ENCODE measurements at regions not wholly inside any gene's neighbourhood (a gene's known extent, or its start where the extent isn't known, plus 50 kb on each side); places are given as distances from the start of the nearest gene placed in this dataset.

GRCh38 chr3:166446986-166447385 is 609.8 kb upstream of the BCHE start:
- Histone ChIP-seq H3K27me3 (no peaks in the 10 kb centered on the region), H3K27ac (no peak overlapping the region), H3K9me3 (no peaks in the 10 kb centered on the region), H3K4me1 (no peaks in the 10 kb centered on the region), H3K4me3 (no peak overlapping the region), H3K36me3 (no peaks in the 10 kb centered on the region)
- TF ChIP-seq, protein P1, sequence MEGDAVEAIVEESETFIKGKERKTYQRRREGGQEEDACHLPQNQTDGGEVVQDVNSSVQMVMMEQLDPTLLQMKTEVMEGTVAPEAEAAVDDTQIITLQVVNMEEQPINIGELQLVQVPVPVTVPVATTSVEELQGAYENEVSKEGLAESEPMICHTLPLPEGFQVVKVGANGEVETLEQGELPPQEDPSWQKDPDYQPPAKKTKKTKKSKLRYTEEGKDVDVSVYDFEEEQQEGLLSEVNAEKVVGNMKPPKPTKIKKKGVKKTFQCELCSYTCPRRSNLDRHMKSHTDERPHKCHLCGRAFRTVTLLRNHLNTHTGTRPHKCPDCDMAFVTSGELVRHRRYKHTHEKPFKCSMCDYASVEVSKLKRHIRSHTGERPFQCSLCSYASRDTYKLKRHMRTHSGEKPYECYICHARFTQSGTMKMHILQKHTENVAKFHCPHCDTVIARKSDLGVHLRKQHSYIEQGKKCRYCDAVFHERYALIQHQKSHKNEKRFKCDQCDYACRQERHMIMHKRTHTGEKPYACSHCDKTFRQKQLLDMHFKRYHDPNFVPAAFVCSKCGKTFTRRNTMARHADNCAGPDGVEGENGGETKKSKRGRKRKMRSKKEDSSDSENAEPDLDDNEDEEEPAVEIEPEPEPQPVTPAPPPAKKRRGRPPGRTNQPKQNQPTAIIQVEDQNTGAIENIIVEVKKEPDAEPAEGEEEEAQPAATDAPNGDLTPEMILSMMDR (IDR thresholded peaks at IDR 0.05), result no peak
- no peak for DNase-seq (ENCODE audit: low spot score)

DNA sequence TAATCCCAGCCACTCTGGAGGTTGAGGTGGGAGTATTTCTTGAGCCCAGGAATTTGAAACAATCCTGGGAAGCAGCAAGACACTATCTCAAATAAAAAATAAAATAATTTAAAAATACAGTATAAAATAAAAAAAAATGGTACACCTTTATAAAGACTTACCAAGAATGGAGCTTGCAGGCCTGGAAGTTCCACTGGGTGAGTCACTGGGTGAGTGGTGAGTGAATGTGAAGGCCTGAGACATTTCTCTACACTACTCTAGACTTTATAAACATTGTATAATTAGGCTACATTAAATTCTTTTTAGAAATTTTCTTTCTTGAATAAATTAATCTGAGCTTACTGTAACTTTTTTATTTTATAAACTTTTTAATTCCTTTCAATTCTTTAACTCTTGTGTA is 609.1 kb upstream of the BCHE start:
- Histone ChIP-seq H3K4me1 (no peaks in the 10 kb centered on the region), H3K4me3 (no peak overlapping the region), H3K36me3 (no peaks in the 10 kb centered on the region), H3K9me3 (no peaks in the 10 kb centered on the region), H3K27ac (no peak overlapping the region), H3K27me3 (no peaks in the 10 kb centered on the region)
- DNase-seq (ENCODE audit: low spot score), result no peak
- TF ChIP-seq, protein P1 (IDR thresholded peaks at IDR 0.05), result no peak

DNA sequence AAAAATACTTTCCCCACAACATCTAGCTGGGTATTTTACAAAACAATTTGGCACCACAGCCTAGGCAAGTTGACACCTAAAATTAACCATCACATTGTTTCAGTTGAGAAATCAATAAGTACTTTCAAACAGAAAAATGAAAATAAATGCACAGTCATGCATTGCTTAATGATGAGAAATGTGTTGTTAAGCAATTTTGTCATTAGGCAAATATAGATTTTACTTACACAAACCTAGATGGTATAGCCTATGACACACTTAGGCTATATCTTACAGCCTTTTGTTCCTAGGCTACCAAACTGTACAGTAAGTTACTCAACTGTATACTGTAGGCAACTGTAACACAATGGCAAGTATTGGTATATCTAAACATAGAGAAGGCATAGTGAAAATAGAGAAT is 608.6 kb upstream of the BCHE start:
- H3K36me3 ChIP-seq, result no peaks in the 10 kb centered on the region
- no peaks in the 10 kb centered on the region for H3K27me3 ChIP-seq
- no peak for DNase-seq (ENCODE audit: low spot score)
- no peak overlapping the region for H3K4me3 ChIP-seq
- no peak overlapping the region for H3K27ac ChIP-seq
- TF ChIP-seq, protein P1 (IDR thresholded peaks at IDR 0.05), result no peak
- no peaks in the 10 kb centered on the region for H3K4me1 ChIP-seq
- H3K9me3 ChIP-seq, result no peaks in the 10 kb centered on the region

DNA sequence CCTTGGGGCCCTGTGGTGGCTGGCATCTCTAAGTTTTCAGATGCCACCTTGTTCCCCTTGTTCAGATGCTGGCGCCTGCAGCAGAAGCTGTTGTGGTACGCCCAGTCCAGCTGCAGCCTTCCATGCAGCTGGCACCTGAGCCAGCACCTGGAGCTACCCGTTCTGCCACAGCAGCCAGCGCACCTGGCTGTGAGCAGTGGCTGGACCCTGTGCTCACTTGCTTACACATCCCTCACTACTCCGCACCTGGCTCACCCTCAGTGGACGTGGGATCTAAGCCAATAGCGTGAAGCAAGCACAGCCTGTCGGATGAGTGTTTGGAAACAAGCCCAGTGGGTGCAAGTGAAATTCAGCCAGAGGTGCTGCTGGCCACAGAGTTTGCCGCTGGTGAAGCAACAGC is 607.5 kb upstream of the BCHE start:
- no peak for DNase-seq (ENCODE audit: low spot score)
- no peak overlapping the region for H3K4me3 ChIP-seq

DNA sequence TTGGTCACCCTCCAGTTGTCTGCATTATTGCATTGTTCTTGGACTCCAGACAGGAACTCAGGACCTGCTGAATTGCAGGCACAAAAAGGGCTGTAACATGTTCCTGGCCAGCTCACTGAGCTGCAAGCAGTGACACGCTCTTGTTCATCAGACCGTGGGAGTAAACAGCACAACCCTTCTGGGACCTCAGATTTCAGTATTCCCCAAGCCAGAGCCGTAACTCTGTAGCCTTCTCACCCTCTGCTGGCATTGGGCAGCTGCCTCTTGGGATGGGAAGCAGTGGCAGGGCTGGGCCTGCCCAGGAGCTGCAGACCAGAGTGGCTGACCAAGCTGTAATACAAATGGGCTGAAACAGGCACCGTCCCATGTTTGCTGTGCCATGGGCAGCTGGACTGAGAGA is 607.1 kb upstream of the BCHE start:
- Histone ChIP-seq H3K36me3 (no peaks in the 10 kb centered on the region), H3K9me3 (no peaks in the 10 kb centered on the region), H3K27me3 (no peaks in the 10 kb centered on the region), H3K4me1 (no peaks in the 10 kb centered on the region), H3K27ac (no peak overlapping the region), H3K4me3 (no peak overlapping the region)
- TF ChIP-seq, protein P1 (IDR thresholded peaks at IDR 0.05), result no peak
- no peak for DNase-seq (ENCODE audit: low spot score)

More for the DNA sequence above, 607.5 kb upstream of the BCHE start:
- H3K36me3 ChIP-seq, result no peaks in the 10 kb centered on the region
- H3K4me1 ChIP-seq, result no peaks in the 10 kb centered on the region
- H3K27ac ChIP-seq, result no peak overlapping the region
- TF ChIP-seq, protein P1 (IDR thresholded peaks at IDR 0.05), result no peak
- H3K9me3 ChIP-seq, result no peaks in the 10 kb centered on the region
- H3K27me3 ChIP-seq, result no peaks in the 10 kb centered on the region

DNA sequence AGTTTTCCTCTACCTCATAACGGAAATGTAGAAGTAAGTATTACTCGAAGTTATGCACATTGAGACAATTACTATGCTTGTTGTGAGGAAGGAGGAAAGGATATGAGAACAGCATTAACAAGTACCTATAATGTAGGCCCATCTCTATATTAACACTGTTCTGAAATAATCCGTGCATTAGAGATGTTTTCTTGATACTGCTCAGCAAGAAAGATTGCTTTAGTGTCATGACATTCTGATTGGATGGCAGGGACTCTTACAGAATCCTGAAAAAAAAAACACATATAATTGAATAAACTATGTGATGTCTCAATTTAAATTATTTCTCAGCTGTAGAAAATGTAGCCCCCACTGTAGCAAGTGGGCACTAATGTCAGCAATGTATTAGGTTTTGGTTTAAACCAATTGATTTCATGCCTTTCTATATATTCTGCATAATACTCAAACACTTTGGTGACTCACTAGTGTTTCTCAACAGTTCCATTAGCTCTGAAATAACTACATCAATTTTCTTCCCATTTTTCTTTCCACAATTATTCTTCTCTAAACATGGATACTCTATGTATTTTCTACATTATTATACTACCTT is 598.3 kb upstream of the BCHE start:
- H3K4me3 ChIP-seq, result no peak overlapping the region
- no peaks in the 10 kb centered on the region for H3K4me1 ChIP-seq
- TF ChIP-seq, protein P1 (IDR thresholded peaks at IDR 0.05), result no peak
- H3K36me3 ChIP-seq, result no peaks in the 10 kb centered on the region
- no peaks in the 10 kb centered on the region for H3K9me3 ChIP-seq
- DNase-seq (ENCODE audit: low spot score), result no peak
- no peaks in the 10 kb centered on the region for H3K27me3 ChIP-seq
- H3K27ac ChIP-seq, result no peak overlapping the region
